Neural crest cell (in vitro differentiated cells): ENCODE measurements at regions not wholly inside any gene's neighbourhood (a gene's known extent, or its start where the extent isn't known, plus 50 kb on each side); places are given as distances from the start of the nearest gene placed in this dataset.

Experiments
- DNase-seq: peaks from one replicate; pipeline ENCODE4 v3.0.0; 2021; ENCODE audit warnings: low read depth, mixed read lengths, low spot score
- H3K27ac Mint-ChIP-seq: one replicate; pipeline ENCODE4 v1.8.0; 2021; ENCODE audit warnings: mild to moderate bottlenecking, mixed read lengths; ENCODE audit not compliant: unreplicated experiment
- H3K27me3 Mint-ChIP-seq: 2 replicates; pipeline ENCODE4 v1.8.0; 2021; ENCODE audit warnings: low read depth, mild to moderate bottlenecking, mixed read lengths
- H3K36me3 Mint-ChIP-seq: 2 replicates; pipeline ENCODE4 v1.8.0; 2021; ENCODE audit warnings: low read depth, mild to moderate bottlenecking, mixed read lengths
- H3K4me1 Mint-ChIP-seq: 2 replicates; pipeline ENCODE4 v1.8.0; 2021; ENCODE audit warnings: mixed read lengths
- H3K4me3 Mint-ChIP-seq: one replicate; pipeline ENCODE4 v1.8.0; 2021; ENCODE audit warnings: mild to moderate bottlenecking, mixed read lengths
- H3K9me3 Mint-ChIP-seq: 2 replicates; pipeline ENCODE4 v1.8.0; 2021; ENCODE audit warnings: mixed read lengths
- CTCF ChIP-seq: fragments of 200-600 bp; sonication (generic); conservative IDR thresholded peaks from 2 replicates; pipeline ENCODE4 v1.5.0; 2021; ENCODE audit warnings: antibody characterized with exemption, mild to moderate bottlenecking

- peaks cover 1% of the 10 kb centered on the region for H3K4me1 Mint-ChIP-seq
- no peak for TF ChIP-seq CTCF
- no peaks in the 10 kb centered on the region for H3K9me3 Mint-ChIP-seq
- H3K27ac Mint-ChIP-seq = no peak overlapping the region
- H3K4me3 Mint-ChIP-seq = no peak overlapping the region
- no peaks in the 10 kb centered on the region for H3K36me3 Mint-ChIP-seq
- no peaks in the 10 kb centered on the region for H3K27me3 Mint-ChIP-seq
- no peak for DNase-seq
Observed at GRCh38 chr3:69500604-69501003, 114.7 kb upstream of the FRMD4B start.

DNA sequence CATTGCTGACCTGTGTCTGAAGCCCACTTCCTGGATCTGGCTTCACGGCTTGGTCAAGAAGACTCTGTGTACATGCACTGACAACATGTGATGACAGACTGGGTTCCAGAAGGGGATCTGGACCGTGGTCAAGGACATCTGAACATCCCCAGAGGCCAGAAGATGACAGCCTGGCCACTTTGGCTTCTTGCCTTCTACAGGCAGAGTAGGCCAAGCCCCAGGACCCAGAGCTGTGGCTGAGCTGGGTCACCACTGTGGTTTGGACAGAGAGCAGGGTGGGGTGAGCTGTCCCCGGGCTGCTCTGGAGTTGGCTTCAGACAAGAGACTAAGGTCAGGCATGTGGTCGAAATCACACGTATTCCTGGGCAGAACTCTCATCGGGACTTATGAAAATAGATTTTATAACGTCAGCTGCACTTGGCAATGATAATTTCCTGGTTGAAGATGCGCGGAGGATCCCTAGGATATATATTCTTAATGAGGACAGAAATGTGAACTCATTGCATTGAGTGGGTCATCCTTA lies 114.1 kb upstream of the FRMD4B start:
- Mint-ChIP-seq H3K27ac (no peak overlapping the region), H3K4me1 (no peaks in the 10 kb centered on the region), H3K27me3 (no peaks in the 10 kb centered on the region), H3K36me3 (no peaks in the 10 kb centered on the region), H3K4me3 (no peak overlapping the region), H3K9me3 (no peaks in the 10 kb centered on the region)
- TF ChIP-seq CTCF = no peak
- no peak for DNase-seq

DNA sequence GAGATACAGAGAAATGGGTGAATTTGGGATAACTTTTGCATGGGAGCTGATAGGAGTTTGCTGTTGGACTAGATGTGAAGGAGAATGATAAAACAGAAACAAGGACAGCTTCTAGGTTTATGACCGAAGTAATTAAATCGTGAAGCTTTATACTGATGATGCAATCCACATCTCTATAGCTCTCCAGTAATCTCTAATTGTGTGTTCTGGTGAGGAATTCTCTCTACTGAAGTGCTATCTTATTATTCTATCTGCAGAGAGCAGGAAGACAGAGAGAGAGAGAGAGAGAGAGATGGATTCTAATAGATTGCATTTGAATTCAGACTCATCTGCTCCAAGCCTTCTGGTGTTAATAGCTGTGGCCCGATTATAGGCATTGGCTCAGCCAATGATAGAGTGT lies 113.5 kb upstream of the FRMD4B start:
- DNase-seq = no peak
- Mint-ChIP-seq H3K27me3 (no peaks in the 10 kb centered on the region), H3K4me3 (no peak overlapping the region), H3K36me3 (no peaks in the 10 kb centered on the region), H3K9me3 (no peaks in the 10 kb centered on the region), H3K27ac (no peak overlapping the region), H3K4me1 (no peaks in the 10 kb centered on the region)
- no peak for TF ChIP-seq CTCF

GRCh38 chr3:69496856-69497255 lies 111.0 kb upstream of the FRMD4B start:
- H3K4me1 Mint-ChIP-seq = peaks cover 3% of the 10 kb centered on the region
- H3K27ac Mint-ChIP-seq = no peak overlapping the region
- H3K9me3 Mint-ChIP-seq = no peaks in the 10 kb centered on the region
- no peak for DNase-seq
- no peak overlapping the region for H3K4me3 Mint-ChIP-seq
- no peaks in the 10 kb centered on the region for H3K27me3 Mint-ChIP-seq
- no peaks in the 10 kb centered on the region for H3K36me3 Mint-ChIP-seq
- no peak for TF ChIP-seq CTCF

DNA sequence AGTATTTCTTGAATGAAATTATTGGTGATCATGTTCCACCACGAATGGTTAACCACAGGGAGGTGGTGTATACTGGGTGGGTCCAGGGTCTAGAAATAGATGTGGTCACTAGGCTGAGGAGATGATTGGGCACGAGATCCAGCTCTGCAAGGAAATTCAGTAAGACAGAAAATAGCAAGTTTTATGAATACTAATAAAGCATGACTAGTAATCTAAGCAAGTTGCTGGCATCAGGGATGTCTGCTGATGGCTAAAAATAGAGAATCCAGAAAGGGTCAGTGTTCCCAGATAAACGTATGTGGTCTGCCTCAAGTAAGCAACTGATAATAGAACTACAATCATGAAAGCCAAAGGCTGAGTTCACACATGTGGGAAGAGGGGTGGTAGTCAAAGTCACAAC lies 108.3 kb upstream of the FRMD4B start:
- no peaks in the 10 kb centered on the region for H3K9me3 Mint-ChIP-seq
- H3K4me3 Mint-ChIP-seq = no peak overlapping the region
- no peak for TF ChIP-seq CTCF
- no peak overlapping the region for H3K27ac Mint-ChIP-seq
- H3K36me3 Mint-ChIP-seq = no peaks in the 10 kb centered on the region
- peaks cover 2% of the 10 kb centered on the region for H3K27me3 Mint-ChIP-seq
- DNase-seq = no peak
- peaks cover 18% of the 10 kb centered on the region for H3K4me1 Mint-ChIP-seq

GRCh38 chr3:69493157-69493556 lies 107.3 kb upstream of the FRMD4B start:
- DNase-seq = no peak
- no peak overlapping the region for H3K27ac Mint-ChIP-seq
- no peaks in the 10 kb centered on the region for H3K9me3 Mint-ChIP-seq
- H3K27me3 Mint-ChIP-seq = peaks cover 2% of the 10 kb centered on the region
- TF ChIP-seq CTCF = no peak
- H3K4me3 Mint-ChIP-seq = no peak overlapping the region
- H3K4me1 Mint-ChIP-seq = peaks cover 18% of the 10 kb centered on the region
- no peaks in the 10 kb centered on the region for H3K36me3 Mint-ChIP-seq
